ENCODE measurements at regions not wholly inside any gene's neighbourhood (a gene's known extent, or its start where the extent isn't known, plus 50 kb on each side); places are given as distances from the start of the nearest gene placed in this dataset.
A peak's percentile ranks its signal among the peaks of the same experiment; 100 is the strongest.
"Not testable (repeated sequence)": the region's sequence is repeated elsewhere in the genome, so short reads cannot be mapped to it uniquely, and the experiment has no call there.

GRCh38 chr6:40876336-40876735 lies 162.7 kb downstream of the UNC5CL start:
- H3K27me3 ChIP-seq = no peaks in the 10 kb centered on the region
- H3K4me3 ChIP-seq = no peak overlapping the region
- DNase-seq (ENCODE audit: low spot score in 2 of 2) = no peak
- H3K9me3 ChIP-seq = no peaks in the 10 kb centered on the region
- no peaks in the 10 kb centered on the region for H3K36me3 ChIP-seq
- no peak for TF ChIP-seq POLR2A (IDR thresholded peaks at IDR 0.05)
- TF ChIP-seq, protein P1, sequence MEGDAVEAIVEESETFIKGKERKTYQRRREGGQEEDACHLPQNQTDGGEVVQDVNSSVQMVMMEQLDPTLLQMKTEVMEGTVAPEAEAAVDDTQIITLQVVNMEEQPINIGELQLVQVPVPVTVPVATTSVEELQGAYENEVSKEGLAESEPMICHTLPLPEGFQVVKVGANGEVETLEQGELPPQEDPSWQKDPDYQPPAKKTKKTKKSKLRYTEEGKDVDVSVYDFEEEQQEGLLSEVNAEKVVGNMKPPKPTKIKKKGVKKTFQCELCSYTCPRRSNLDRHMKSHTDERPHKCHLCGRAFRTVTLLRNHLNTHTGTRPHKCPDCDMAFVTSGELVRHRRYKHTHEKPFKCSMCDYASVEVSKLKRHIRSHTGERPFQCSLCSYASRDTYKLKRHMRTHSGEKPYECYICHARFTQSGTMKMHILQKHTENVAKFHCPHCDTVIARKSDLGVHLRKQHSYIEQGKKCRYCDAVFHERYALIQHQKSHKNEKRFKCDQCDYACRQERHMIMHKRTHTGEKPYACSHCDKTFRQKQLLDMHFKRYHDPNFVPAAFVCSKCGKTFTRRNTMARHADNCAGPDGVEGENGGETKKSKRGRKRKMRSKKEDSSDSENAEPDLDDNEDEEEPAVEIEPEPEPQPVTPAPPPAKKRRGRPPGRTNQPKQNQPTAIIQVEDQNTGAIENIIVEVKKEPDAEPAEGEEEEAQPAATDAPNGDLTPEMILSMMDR (IDR thresholded peaks at IDR 0.05) = no peak
- no peak for TF ChIP-seq POLR2AphosphoS5 (IDR thresholded peaks at IDR 0.05)
- no peak overlapping the region for H3K27ac ChIP-seq
- H3K4me1 ChIP-seq = no peaks in the 10 kb centered on the region
- intact Hi-C loops (cut with DNase I; ENCODE audit: low total_unique reads) = no loop called here

DNA sequence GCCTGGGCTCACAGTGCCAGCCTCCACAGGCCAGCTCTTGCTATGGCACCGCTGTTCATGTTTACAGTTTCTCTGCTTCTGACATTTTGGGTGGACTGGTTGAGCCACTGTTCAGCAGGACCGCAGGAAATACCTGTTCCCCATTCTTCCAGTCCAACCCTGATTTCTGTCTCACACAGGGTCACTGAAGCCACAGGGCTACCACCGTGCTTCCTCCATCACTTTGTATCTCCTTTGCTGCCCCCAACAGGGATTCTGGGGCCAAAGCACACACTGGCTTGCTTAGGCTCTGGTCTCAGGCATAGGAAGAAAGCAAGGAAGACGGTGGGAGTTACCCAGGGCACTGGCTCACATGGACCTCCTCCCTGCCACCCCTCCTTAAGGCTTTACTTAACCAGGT lies 164.5 kb downstream of the UNC5CL start:
- no peak overlapping the region for H3K4me3 ChIP-seq
- intact Hi-C loops (cut with DNase I; ENCODE audit: low total_unique reads) = no loop called here
- no peak for TF ChIP-seq POLR2A (IDR thresholded peaks at IDR 0.05)
- no peaks in the 10 kb centered on the region for H3K36me3 ChIP-seq
- peak in 1 of 2 donors; percentile 27 for DNase-seq (ENCODE audit: low spot score in 2 of 2)
- H3K27me3 ChIP-seq = no peaks in the 10 kb centered on the region
- H3K27ac ChIP-seq = no peak overlapping the region
- no peaks in the 10 kb centered on the region for H3K9me3 ChIP-seq
- no peaks in the 10 kb centered on the region for H3K4me1 ChIP-seq

DNA sequence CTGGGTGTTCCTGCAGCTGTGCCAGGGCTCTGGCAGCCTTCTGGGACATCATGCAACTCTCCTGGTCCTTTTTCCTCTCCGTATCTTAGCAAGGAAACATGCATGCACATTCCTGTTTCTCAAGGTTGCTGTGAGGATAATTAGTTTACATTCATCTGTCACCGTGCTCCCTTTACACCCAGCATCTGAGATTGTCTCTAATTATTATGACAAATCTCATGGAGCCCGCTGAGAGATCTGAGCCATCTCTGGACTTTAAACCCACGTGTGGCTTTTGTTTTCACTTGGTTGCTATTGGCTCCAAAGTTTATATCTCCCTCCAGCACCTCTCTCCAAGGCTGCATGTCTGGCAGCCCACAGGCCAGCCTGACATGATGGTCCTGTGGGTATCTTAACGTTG lies 167.6 kb downstream of the UNC5CL start:
- intact Hi-C loops (cut with DNase I; ENCODE audit: low total_unique reads) = no loop called here
- no peak for DNase-seq (ENCODE audit: low spot score in 2 of 2)
- no peak overlapping the region for H3K4me3 ChIP-seq
- no peaks in the 10 kb centered on the region for H3K27me3 ChIP-seq
- no peaks in the 10 kb centered on the region for H3K9me3 ChIP-seq
- TF ChIP-seq POLR2AphosphoS5 (IDR thresholded peaks at IDR 0.05) (no peak), POLR2A (IDR thresholded peaks at IDR 0.05) (no peak)
- H3K36me3 ChIP-seq = no peaks in the 10 kb centered on the region
- no peaks in the 10 kb centered on the region for H3K4me1 ChIP-seq
- H3K27ac ChIP-seq = no peak overlapping the region

GRCh38 chr6:40868089-40868865 lies 170.7 kb downstream of the UNC5CL start:
- DNase-seq (ENCODE audit: low spot score in 2 of 2); H3K36me3 ChIP-seq; H3K4me1 ChIP-seq; H3K27me3 ChIP-seq; intact Hi-C loops (cut with DNase I; ENCODE audit: low total_unique reads); H3K27ac ChIP-seq; H3K4me3 ChIP-seq; H3K9me3 ChIP-seq: not testable (repeated sequence)

DNA sequence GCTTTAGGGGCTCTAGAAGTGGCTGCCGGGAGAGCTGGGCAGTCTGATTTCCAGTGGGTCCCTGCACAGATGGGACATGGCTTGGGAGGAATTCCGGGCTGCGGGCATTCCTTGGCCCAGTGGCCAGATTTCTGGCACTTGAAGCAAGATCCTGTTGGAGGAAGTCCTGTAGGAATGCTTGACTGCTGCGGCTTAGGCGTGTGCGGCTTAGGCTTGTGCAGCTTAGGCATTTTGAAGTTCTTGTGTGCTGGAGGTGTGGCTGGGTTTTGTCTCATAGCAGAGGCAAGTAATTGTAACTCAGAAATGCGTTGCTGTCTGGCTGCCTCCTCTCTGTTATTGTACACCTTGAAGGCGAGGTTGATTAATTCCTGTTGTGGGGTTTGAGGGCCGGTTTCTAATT lies 171.5 kb downstream of the UNC5CL start:
- intact Hi-C loops (cut with DNase I; ENCODE audit: low total_unique reads); DNase-seq (ENCODE audit: low spot score in 2 of 2): not testable (repeated sequence)

DNA sequence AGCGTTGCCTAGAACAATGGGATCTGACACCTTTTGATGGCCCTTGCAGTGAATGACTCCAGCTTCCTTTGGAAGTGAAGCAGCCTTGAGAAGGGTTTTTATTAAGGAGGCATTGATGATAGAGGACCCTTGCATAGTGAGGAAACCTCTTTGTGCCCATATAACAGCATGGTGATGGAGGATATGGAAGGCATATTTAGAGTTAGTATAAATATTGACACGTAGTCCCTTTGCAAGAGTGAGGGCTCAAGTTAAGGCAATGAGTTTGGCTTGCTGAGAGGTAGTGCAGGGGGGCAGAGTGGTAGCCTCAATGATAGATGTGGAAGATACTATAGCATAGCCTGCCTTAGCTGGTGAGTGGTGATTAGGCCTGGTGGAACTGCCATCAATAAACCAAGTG lies 173.8 kb downstream of the UNC5CL start:
- H3K4me3 ChIP-seq; H3K36me3 ChIP-seq; H3K27ac ChIP-seq; H3K27me3 ChIP-seq; DNase-seq (ENCODE audit: low spot score in 2 of 2); H3K4me1 ChIP-seq; H3K9me3 ChIP-seq; intact Hi-C loops (cut with DNase I; ENCODE audit: low total_unique reads): not testable (repeated sequence)

More for the DNA sequence above, 171.5 kb downstream of the UNC5CL start:
- not testable (repeated sequence) for H3K4me1 ChIP-seq, H3K36me3 ChIP-seq, H3K9me3 ChIP-seq, H3K27ac ChIP-seq, H3K4me3 ChIP-seq, H3K27me3 ChIP-seq

GRCh38 chr6:40860443-40860842 lies 178.6 kb downstream of the UNC5CL start:
- intact Hi-C loops (cut with DNase I; ENCODE audit: low total_unique reads) = no loop called here
- TF ChIP-seq POLR2A (IDR thresholded peaks at IDR 0.05) = no peak
- TF ChIP-seq POLR2AphosphoS5 (IDR thresholded peaks at IDR 0.05) = no peak
- TF ChIP-seq, protein P1 (IDR thresholded peaks at IDR 0.05) = no peak
- H3K4me3 ChIP-seq = no peak overlapping the region
- H3K9me3 ChIP-seq = peaks cover 0 to 4% of the 10 kb centered on the region in 2 donors
- H3K27me3 ChIP-seq = no peaks in the 10 kb centered on the region
- H3K36me3 ChIP-seq = no peaks in the 10 kb centered on the region
- no peak overlapping the region for H3K27ac ChIP-seq
- H3K4me1 ChIP-seq = no peaks in the 10 kb centered on the region
- no peak for DNase-seq (ENCODE audit: low spot score in 2 of 2)

DNA sequence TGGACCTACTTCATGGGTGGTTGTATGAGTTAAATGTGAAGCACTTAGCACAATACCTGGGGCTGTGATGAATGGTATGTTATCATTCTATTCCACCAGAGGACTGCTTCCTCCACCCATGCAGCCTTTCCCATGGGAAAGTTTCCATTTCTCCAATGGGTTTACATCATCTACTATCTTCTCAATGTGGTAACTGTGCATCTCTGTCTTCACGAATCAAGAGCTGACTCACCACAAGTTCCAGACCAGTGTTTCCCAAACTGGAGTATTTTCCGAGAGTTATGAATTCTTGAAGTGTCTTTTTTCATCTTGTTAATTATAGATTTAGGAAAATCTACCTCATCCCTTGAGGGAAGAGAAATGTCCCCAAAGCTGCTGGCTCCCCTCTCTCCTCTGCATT lies 182.8 kb downstream of the UNC5CL start:
- no peaks in the 10 kb centered on the region for H3K36me3 ChIP-seq
- H3K4me1 ChIP-seq = no peaks in the 10 kb centered on the region

More for the DNA sequence above, 182.8 kb downstream of the UNC5CL start:
- Histone ChIP-seq H3K4me3 (no peak overlapping the region), H3K27ac (no peak overlapping the region), H3K27me3 (no peaks in the 10 kb centered on the region), H3K9me3 (no peaks in the 10 kb centered on the region)
- no peak for DNase-seq (ENCODE audit: low spot score in 2 of 2)
- TF ChIP-seq POLR2AphosphoS5 (IDR thresholded peaks at IDR 0.05) (no peak), POLR2A (IDR thresholded peaks at IDR 0.05) (no peak)
- TF ChIP-seq, protein P1 (IDR thresholded peaks at IDR 0.05) = no peak
- intact Hi-C loops (cut with DNase I; ENCODE audit: low total_unique reads) = no loop called here
